ENCODE measurements at regions not wholly inside any gene's neighbourhood (a gene's known extent, or its start where the extent isn't known, plus 50 kb on each side); places are given as distances from the start of the nearest gene placed in this dataset.

DNA sequence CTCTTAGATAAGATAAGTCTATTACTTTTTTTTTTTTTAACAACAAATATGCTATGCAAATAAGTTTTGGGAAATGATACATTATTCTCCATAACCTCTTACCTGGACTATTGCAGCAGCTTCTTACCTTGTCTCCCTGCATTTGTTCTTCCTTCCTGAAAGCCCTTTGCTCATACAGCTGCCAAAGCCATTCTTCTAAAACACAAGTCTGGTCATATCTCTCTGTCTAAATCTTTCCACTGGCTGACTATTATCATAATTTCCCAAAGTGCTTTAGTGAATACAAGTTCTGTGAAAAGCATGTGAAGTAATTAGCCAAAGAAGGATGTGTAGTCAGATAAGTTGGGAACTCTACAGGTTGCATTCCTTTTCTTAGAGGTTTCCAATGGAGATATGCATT lies 115.4 kb upstream of the CNTLN start:
- DNase-seq (ENCODE audit: extremely low spot score) = no peak
- ChIA-PET CTCF (no interaction called here), POLR2A (no interaction called here)
- TF ChIP-seq HDGF (IDR thresholded peaks at IDR 0.05; ENCODE audit: borderline replicate concordance) (no peak), NFRKB (IDR thresholded peaks at IDR 0.05) (no peak), CTBP1 (IDR thresholded peaks at IDR 0.05; ENCODE audit: borderline replicate concordance) (no peak), ELF4 (IDR thresholded peaks at IDR 0.05) (no peak), FOXA1 (IDR thresholded peaks at IDR 0.05) (no peak), LEF1 (IDR thresholded peaks at IDR 0.05; ENCODE audit: borderline replicate concordance) (no peak), SP1 (IDR thresholded peaks at IDR 0.05) (no peak), ARNT (IDR thresholded peaks at IDR 0.05) (no peak), L3MBTL2 (conservative IDR thresholded peaks at IDR 0.05) (no peak), FOXK2 (IDR thresholded peaks at IDR 0.05) (no peak), BHLHE40 (IDR thresholded peaks at IDR 0.05; ENCODE audit: borderline replicate concordance) (no peak), ZNF384 (IDR thresholded peaks at IDR 0.05) (no peak), FOXM1 (IDR thresholded peaks at IDR 0.05; ENCODE audit: borderline replicate concordance) (no peak), SUZ12 (IDR thresholded peaks at IDR 0.05) (no peak), TARDBP (IDR thresholded peaks at IDR 0.05) (no peak)
- TF ChIP-seq, protein P1, sequence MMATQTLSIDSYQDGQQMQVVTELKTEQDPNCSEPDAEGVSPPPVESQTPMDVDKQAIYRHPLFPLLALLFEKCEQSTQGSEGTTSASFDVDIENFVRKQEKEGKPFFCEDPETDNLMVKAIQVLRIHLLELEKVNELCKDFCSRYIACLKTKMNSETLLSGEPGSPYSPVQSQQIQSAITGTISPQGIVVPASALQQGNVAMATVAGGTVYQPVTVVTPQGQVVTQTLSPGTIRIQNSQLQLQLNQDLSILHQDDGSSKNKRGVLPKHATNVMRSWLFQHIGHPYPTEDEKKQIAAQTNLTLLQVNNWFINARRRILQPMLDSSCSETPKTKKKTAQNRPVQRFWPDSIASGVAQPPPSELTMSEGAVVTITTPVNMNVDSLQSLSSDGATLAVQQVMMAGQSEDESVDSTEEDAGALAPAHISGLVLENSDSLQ (IDR thresholded peaks at IDR 0.05) = no peak

DNA sequence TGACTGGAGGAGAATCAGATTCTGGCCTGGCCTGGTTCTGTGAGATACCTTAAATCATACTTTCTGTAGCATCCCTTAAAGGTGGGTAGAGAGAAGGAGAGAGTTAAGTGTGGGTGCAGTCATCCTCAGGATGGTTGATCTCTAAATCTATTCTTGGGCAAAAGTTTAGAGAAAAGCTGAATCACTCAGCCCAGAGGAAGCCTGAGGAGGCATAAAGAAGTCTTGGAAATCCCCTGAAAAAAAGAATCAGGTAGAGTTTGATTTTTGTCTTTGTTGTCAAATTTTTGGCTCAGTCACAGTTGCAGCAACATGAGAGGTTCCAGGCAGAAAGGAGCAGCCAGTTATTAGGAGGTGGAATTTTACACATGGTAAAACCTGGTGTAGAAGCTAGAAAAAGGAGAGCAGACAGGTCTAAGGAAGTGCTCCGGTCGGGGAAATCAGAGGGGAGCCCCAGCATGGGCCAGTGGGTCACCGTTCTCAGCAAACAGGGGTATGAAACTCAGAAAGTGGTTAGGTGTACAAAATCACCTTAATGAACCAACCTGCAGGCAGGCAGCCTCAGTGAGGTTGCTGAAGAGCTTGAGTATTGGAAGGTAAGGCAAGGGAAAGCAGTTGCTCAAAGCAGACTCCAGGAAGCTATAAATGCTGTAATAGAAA lies 116.2 kb upstream of the CNTLN start:
- TF ChIP-seq, protein P1 (IDR thresholded peaks at IDR 0.05) = no peak
- TF ChIP-seq SP1 (IDR thresholded peaks at IDR 0.05) (no peak), ARNT (IDR thresholded peaks at IDR 0.05) (no peak), BHLHE40 (IDR thresholded peaks at IDR 0.05; ENCODE audit: borderline replicate concordance) (no peak), NFRKB (IDR thresholded peaks at IDR 0.05) (no peak), ZNF384 (IDR thresholded peaks at IDR 0.05) (no peak)
- CTCF ChIA-PET = no interaction called here
- DNase-seq (ENCODE audit: extremely low spot score) = no peak
- POLR2A ChIA-PET = no interaction called here

DNA sequence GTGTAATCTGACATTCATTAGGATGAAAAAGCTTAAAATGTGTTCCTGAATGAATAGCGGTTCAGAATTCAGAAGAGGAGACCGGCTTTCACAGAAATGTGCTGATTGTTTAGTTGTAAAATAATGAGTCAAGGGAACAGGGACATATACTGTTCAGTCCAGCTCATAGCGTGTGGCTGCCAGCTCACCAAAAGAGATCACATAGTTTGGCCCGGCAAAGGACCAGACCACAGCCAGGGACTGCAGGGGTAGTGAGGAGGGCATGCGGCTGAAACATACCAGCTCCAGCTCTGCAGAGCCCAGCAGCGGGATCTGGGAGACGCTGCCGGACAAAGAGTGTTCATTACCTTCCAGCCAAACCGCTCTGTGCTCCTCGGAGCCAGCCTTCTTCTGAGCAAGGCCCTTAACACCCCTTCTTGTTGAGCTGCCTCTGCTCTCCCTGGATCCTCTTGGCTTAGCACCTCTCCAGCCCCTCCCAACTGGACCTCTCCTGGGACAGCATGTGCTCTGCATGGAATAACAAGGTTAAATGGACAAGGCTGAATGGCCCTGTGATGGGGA lies 116.8 kb upstream of the CNTLN start:
- TF ChIP-seq NFRKB (IDR thresholded peaks at IDR 0.05) (no peak), SUZ12 (IDR thresholded peaks at IDR 0.05) (no peak), ZNF384 (IDR thresholded peaks at IDR 0.05) (no peak), ARNT (IDR thresholded peaks at IDR 0.05) (no peak), FOXM1 (IDR thresholded peaks at IDR 0.05; ENCODE audit: borderline replicate concordance) (no peak), LEF1 (IDR thresholded peaks at IDR 0.05; ENCODE audit: borderline replicate concordance) (no peak), SP1 (IDR thresholded peaks at IDR 0.05) (no peak), FOXK2 (IDR thresholded peaks at IDR 0.05) (no peak), FOXA1 (IDR thresholded peaks at IDR 0.05) (no peak), ELF4 (IDR thresholded peaks at IDR 0.05) (no peak), BHLHE40 (IDR thresholded peaks at IDR 0.05; ENCODE audit: borderline replicate concordance) (no peak), TARDBP (IDR thresholded peaks at IDR 0.05) (no peak), HDGF (IDR thresholded peaks at IDR 0.05; ENCODE audit: borderline replicate concordance) (no peak), CTBP1 (IDR thresholded peaks at IDR 0.05; ENCODE audit: borderline replicate concordance) (no peak), L3MBTL2 (conservative IDR thresholded peaks at IDR 0.05) (no peak)
- no peak for DNase-seq (ENCODE audit: extremely low spot score)
- ChIA-PET POLR2A (no interaction called here), CTCF (no interaction called here)

DNA sequence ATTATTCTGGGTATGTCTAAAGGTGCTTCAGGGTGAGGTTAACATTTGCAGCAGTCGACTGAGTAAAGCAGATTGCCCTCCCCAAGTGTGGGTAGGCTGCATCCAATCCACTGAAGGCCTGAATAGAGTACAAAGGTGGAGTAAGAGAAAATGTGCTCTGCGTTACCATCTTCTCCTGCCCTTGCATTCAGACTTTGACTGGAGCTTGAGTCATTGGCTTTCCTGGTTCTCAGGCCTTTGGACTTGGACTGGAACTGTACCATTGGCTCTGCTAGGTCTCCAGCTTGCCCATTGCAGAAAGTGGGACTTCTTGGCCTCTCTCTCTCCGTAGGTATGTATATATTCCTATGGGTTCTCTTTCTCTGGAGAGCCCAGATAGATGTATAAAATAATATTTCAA lies 120.9 kb upstream of the CNTLN start:
- POLR2A ChIA-PET = no interaction called here

DNA sequence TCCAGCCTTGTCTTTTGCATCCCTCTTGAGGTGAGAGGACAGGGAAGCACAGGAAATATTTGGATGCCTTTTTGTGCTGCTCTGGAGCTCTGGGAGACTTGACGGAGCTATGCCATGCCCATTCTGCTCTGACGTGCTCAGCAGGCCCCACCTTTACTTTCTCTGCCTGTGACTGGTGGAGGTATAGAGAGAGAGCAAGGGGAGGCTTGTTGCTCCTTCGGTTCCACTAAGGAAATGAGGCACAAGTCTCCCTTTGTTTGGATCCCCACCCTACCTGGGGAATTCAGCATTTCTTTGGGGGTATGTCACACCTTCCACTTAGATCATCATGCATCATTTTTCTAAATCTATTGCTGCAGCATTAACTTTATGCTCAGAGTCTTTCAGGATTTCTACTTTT lies 121.8 kb upstream of the CNTLN start:
- POLR2A ChIA-PET = no interaction called here
- CTCF ChIA-PET = no interaction called here

More for the DNA sequence above, 120.9 kb upstream of the CNTLN start:
- DNase-seq (ENCODE audit: extremely low spot score) = no peak
- TF ChIP-seq ZNF384 (IDR thresholded peaks at IDR 0.05) = no peak
- TF ChIP-seq SUZ12 (IDR thresholded peaks at IDR 0.05) = no peak
- no peak for TF ChIP-seq L3MBTL2 (conservative IDR thresholded peaks at IDR 0.05)
- no peak for TF ChIP-seq ELF4 (IDR thresholded peaks at IDR 0.05)
- no peak for TF ChIP-seq LEF1 (IDR thresholded peaks at IDR 0.05; ENCODE audit: borderline replicate concordance)
- no peak for TF ChIP-seq CTBP1 (IDR thresholded peaks at IDR 0.05; ENCODE audit: borderline replicate concordance)
- TF ChIP-seq FOXK2 (IDR thresholded peaks at IDR 0.05) = no peak
- no peak for TF ChIP-seq TARDBP (IDR thresholded peaks at IDR 0.05)
- TF ChIP-seq FOXA1 (IDR thresholded peaks at IDR 0.05) = no peak
- no peak for TF ChIP-seq FOXM1 (IDR thresholded peaks at IDR 0.05; ENCODE audit: borderline replicate concordance)
- TF ChIP-seq NFRKB (IDR thresholded peaks at IDR 0.05) = no peak
- TF ChIP-seq, protein P1 (IDR thresholded peaks at IDR 0.05) = no peak
- TF ChIP-seq BHLHE40 (IDR thresholded peaks at IDR 0.05; ENCODE audit: borderline replicate concordance) = no peak
- no peak for TF ChIP-seq HDGF (IDR thresholded peaks at IDR 0.05; ENCODE audit: borderline replicate concordance)
- no peak for TF ChIP-seq SP1 (IDR thresholded peaks at IDR 0.05)
- no peak for TF ChIP-seq ARNT (IDR thresholded peaks at IDR 0.05)
- CTCF ChIA-PET = no interaction called here

More for the DNA sequence above, 121.8 kb upstream of the CNTLN start:
- TF ChIP-seq ZNF384 (IDR thresholded peaks at IDR 0.05) (no peak), HDGF (IDR thresholded peaks at IDR 0.05; ENCODE audit: borderline replicate concordance) (no peak), FOXK2 (IDR thresholded peaks at IDR 0.05) (no peak), ARNT (IDR thresholded peaks at IDR 0.05) (no peak), CTBP1 (IDR thresholded peaks at IDR 0.05; ENCODE audit: borderline replicate concordance) (no peak), BHLHE40 (IDR thresholded peaks at IDR 0.05; ENCODE audit: borderline replicate concordance) (no peak), L3MBTL2 (conservative IDR thresholded peaks at IDR 0.05) (no peak), SUZ12 (IDR thresholded peaks at IDR 0.05) (no peak), FOXM1 (IDR thresholded peaks at IDR 0.05; ENCODE audit: borderline replicate concordance) (no peak), TARDBP (IDR thresholded peaks at IDR 0.05) (no peak), ELF4 (IDR thresholded peaks at IDR 0.05) (no peak)
- no peak for DNase-seq (ENCODE audit: extremely low spot score)

Data from HEK293T (cell line).